ENCODE measurements at regions not wholly inside any gene's neighbourhood (a gene's known extent, or its start where the extent isn't known, plus 50 kb on each side); places are given as distances from the start of the nearest gene placed in this dataset.

DNA sequence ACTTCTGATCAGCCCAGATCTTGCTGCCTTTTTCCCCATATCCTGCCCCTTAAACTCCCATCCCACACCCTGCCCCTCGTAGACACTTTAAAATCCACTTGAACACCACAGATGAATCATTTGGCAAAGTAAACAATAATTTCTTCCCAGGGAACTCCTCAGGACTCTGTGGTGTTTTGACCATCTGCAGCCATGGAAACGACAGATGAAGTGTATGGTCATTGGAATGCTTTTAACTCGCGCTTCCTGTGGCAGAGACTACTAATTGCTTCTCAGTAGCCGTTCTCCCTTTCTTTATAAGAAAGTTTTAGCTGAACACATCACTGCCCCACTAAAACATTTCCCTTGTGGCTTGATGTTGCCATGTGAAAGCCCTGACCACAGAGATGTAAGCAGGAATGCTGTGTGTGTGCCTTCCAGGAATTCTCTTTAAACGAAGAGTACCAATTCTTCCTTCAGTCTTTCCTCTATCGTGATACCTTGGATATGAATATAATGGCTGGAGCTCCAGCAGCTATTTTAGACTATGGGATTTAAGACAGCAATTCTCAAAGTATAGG, 92.7 kb upstream of the PARD3B start:
- DNase-seq = no peak

DNA sequence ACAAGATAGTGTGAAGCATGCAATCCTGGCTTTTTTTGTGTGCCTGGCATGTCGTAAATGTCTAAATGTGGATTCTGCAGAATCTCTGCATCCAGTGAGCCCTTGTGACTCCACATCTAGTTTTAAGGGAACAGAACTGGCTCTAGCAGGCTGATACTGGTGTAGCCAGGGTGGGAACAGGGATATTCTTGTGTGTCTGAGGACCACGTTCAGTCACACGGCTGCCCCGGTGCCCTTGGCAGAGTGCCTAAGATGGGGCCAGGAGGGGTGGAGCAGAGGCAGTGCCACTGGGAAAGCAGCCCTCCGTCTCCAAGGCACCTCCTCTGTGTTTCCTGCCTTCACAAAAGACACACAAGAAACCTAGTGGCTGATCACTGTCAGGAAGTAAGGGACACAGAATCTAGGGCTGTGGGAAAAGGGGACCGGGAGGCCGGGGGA, 91.5 kb upstream of the PARD3B start:
- Histone ChIP-seq H3K9me3 (no peaks in the 10 kb centered on the region), H3K27ac (peak overlapping the region in 3 of 4 donors; percentile 38 to 68 (median 64)), H3K4me3 (peak overlapping the region in 1 of 4 donors; percentile 13), H3K27me3 (no peaks in the 10 kb centered on the region), H3K4me1 (peaks cover 6 to 31% (median 6%) of the 10 kb centered on the region in 3 donors), H3K36me3 (no peaks in the 10 kb centered on the region)
- DNase-seq = no peak
- no peak for TF ChIP-seq POLR2A (IDR thresholded peaks at IDR 0.05)
- TF ChIP-seq, protein P1, sequence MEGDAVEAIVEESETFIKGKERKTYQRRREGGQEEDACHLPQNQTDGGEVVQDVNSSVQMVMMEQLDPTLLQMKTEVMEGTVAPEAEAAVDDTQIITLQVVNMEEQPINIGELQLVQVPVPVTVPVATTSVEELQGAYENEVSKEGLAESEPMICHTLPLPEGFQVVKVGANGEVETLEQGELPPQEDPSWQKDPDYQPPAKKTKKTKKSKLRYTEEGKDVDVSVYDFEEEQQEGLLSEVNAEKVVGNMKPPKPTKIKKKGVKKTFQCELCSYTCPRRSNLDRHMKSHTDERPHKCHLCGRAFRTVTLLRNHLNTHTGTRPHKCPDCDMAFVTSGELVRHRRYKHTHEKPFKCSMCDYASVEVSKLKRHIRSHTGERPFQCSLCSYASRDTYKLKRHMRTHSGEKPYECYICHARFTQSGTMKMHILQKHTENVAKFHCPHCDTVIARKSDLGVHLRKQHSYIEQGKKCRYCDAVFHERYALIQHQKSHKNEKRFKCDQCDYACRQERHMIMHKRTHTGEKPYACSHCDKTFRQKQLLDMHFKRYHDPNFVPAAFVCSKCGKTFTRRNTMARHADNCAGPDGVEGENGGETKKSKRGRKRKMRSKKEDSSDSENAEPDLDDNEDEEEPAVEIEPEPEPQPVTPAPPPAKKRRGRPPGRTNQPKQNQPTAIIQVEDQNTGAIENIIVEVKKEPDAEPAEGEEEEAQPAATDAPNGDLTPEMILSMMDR (IDR thresholded peaks at IDR 0.05) = no peak
- WGBS, 2 donors = 25 to 28% methylated on average over 7 of the region's 7 CpGs
- intact Hi-C loops (cut with DNase I) = no loop called here

More for the DNA sequence above, 92.7 kb upstream of the PARD3B start:
- Histone ChIP-seq H3K4me1 (peaks cover 6 to 31% (median 6%) of the 10 kb centered on the region in 3 donors), H3K36me3 (no peaks in the 10 kb centered on the region), H3K4me3 (no peak overlapping the region), H3K27me3 (no peaks in the 10 kb centered on the region), H3K27ac (peak overlapping the region in 3 of 4 donors; percentile 31 to 64 (median 59)), H3K9me3 (no peaks in the 10 kb centered on the region)
- WGBS, 2 donors = 21 to 33% methylated on average over 7 of the region's 7 CpGs
- no peak for TF ChIP-seq POLR2A (IDR thresholded peaks at IDR 0.05)
- TF ChIP-seq, protein P1 (IDR thresholded peaks at IDR 0.05) = no peak
- intact Hi-C loops (cut with DNase I) = no loop called here

DNA sequence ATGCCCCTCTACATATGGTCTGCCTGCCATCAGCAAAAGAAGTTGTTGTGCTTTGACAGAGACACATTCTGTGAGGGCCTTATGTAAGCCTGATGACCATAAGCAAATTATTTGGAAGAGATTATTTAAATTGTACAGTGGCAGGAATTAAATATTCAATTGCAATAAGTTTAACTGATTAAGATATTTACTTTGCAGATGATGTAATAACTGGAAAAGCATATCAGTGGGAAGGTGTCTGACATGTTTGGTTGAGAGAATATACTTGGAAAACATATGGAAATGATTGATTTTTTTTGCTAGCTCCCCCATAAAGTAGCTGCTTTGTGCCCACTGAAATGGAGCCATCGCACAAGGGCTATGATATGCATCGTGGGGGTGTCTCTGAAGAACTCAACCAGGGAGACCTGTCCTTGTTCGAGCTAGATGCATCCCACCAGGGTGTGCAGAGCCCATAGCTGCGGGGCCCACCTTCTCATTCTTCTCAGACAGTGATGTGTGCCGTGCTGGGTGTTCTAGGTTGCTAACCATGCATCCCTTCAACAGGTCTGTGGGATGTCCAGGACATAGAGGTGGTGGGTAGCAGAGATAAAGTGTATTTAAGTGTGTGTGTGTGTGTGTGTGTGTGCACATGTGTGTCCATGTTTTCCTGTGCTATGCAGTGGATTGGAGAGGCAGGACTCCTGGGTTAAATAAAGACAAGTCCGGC, 90.4 kb upstream of the PARD3B start:
- Histone ChIP-seq H3K9me3 (no peaks in the 10 kb centered on the region), H3K4me3 (no peak overlapping the region), H3K27ac (no peak overlapping the region), H3K27me3 (no peaks in the 10 kb centered on the region), H3K4me1 (peaks cover 6 to 31% (median 6%) of the 10 kb centered on the region in 3 donors), H3K36me3 (no peaks in the 10 kb centered on the region)
- TF ChIP-seq POLR2A (IDR thresholded peaks at IDR 0.05) = no peak
- TF ChIP-seq, protein P1 (IDR thresholded peaks at IDR 0.05) = no peak
- intact Hi-C loops (cut with DNase I) = no loop called here
- DNase-seq = no peak
- 73 to 97% methylated on average over 5 of the region's 6 CpGs for WGBS, 2 donors

DNA sequence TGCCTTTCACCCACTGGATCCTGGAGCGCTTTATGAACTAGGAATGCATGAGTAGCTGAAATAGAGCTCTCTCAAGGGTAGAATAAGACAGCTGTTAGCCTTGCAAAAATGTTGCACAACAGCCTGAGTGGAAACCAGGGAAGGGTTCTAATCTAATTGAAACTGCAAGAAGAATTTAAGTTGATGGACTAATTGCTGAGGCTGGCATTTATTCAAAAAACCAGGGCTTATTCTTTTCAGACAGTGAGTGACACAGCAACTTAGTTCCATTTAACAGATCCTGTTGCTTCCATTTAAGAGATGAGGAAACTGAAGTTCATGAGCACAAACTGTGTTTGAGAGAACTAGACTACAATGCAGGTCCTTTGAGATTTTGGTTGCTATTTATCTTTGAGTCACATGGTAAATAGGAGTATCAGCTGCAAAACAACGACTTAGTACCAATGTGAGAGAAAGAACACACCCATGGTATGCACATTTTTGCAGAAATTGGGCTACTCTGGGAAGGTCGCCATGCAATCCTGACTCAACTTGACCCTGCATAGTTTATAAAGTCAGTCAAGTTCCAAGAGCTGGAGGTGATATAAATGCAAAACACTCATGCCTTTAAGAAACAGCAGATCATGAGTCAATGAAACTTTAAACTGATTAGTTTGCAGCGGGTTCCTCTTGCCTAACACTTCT, 76.4 kb upstream of the PARD3B start:
- no peak overlapping the region for H3K4me3 ChIP-seq
- intact Hi-C loops (cut with DNase I) = no loop called here
- no peaks in the 10 kb centered on the region for H3K9me3 ChIP-seq
- 43% methylated on average over 4 of the region's 4 CpGs for WGBS, 2 donors
- H3K4me1 ChIP-seq = peaks cover 0 to 17% (median 3%) of the 10 kb centered on the region in 3 donors
- peaks cover 0 to 8% (median 0%) of the 10 kb centered on the region in 4 donors for H3K27me3 ChIP-seq
- no peak for DNase-seq
- TF ChIP-seq, protein P1 (IDR thresholded peaks at IDR 0.05) = no peak
- no peak for TF ChIP-seq POLR2A (IDR thresholded peaks at IDR 0.05)
- H3K27ac ChIP-seq = peak overlapping the region in 1 of 4 donors; percentile 9
- no peaks in the 10 kb centered on the region for H3K36me3 ChIP-seq

DNA sequence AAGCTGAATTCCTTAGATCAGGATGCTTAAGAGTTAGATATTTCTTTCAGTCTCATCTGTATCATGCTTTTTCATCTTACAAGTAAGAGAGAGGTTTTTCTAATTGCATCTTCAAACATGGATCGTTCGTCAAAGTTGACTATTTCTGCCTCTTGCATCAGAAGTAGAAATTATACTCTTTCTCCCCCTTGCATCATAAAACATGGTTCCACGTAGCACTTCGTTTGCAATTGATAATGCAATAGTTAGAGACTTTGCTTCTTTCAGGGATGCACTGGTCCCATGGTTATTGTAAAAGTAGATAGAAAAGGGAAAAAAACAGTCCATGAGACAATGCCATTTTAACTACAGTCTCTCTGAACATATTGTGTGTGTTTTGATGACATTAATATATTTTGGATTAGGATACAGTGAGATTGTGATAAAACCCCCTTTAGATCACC, 75.1 kb upstream of the PARD3B start:
- H3K36me3 ChIP-seq = no peaks in the 10 kb centered on the region
- H3K9me3 ChIP-seq = no peaks in the 10 kb centered on the region
- H3K27me3 ChIP-seq = peaks cover 0 to 8% (median 0%) of the 10 kb centered on the region in 4 donors
- intact Hi-C loops (cut with DNase I) = no loop called here
- no peak overlapping the region for H3K27ac ChIP-seq
- H3K4me3 ChIP-seq = no peak overlapping the region
- 78 to 88% methylated on average over 4 of the region's 4 CpGs for WGBS, 2 donors
- no peak for DNase-seq
- TF ChIP-seq, protein P1 (IDR thresholded peaks at IDR 0.05) = no peak
- TF ChIP-seq POLR2A (IDR thresholded peaks at IDR 0.05) = no peak
- peaks cover 0 to 17% (median 3%) of the 10 kb centered on the region in 3 donors for H3K4me1 ChIP-seq
